ENCODE measurements at regions not wholly inside any gene's neighbourhood (a gene's known extent, or its start where the extent isn't known, plus 50 kb on each side); places are given as distances from the start of the nearest gene placed in this dataset.
"Not testable (repeated sequence)": the region's sequence is repeated elsewhere in the genome, so short reads cannot be mapped to it uniquely, and the experiment has no call there.

DNA sequence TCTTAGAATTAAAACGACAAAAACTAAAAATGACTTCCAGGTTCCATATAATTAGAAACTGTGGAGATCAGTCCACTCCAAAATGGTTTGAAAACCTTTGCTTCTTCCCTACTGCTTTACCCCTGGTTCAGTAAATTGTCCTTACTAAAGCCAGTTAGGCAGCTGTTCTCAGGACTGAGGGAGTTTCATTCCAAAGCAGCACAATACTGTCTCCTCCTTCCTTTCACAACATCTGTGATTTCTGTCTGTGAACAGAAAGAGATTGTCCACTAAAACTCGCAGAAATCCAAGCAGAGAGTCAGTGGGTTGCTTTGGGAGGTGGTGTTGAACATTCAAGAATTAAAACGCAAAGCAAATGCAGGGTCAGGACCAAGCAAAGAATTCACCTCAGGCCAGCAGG is 740.8 kb upstream of the ZNF608 start:
- DNase-seq: no peak

DNA sequence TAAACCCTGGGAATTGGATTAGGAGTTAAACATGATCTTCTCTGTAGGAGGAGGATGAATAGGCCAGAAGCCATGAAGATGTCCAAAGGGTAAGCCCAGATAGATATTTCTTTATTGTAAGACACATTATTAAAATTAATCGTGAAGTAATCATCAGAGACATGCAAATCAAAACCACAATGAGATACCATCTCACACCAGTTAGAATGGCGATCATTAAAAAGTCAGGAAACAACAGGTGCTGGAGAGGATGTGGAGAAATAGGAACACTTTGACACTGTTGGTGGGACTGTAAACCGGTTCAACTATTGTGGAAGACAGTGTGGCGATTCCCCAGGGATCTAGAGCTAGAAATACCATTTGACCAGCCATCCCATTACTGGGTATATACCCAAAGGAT is 741.2 kb upstream of the ZNF608 start:
- not testable (repeated sequence) for DNase-seq

GRCh38 chr5:125489146-125489545 is 742.7 kb upstream of the ZNF608 start:
- DNase-seq: no peak

GRCh38 chr5:125491986-125492492 is 745.6 kb upstream of the ZNF608 start:
- DNase-seq: no peak

- DNase-seq: no peak
Observed at GRCh38 chr5:125492977-125493376, 746.5 kb upstream of the ZNF608 start.

DNA sequence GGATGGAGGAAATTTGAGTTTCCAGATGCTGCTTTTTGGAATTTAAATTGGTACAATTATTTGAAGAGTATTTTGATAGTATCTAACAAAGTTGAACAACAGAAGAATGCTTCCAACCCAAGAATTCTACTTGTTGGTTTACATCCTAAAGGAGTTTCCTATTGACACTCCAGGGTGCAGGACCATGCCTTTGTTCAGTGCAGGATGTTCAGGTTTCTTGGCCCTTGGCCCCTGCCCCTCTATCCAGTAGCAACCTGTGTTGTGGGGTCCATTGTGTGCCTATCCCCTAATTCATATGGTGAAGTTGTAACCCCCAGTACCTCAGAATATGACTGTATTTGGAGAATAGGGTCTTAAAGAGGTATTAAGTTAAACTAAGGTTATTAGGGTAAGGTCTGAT is 750.0 kb upstream of the ZNF608 start:
- no peak for DNase-seq

DNA sequence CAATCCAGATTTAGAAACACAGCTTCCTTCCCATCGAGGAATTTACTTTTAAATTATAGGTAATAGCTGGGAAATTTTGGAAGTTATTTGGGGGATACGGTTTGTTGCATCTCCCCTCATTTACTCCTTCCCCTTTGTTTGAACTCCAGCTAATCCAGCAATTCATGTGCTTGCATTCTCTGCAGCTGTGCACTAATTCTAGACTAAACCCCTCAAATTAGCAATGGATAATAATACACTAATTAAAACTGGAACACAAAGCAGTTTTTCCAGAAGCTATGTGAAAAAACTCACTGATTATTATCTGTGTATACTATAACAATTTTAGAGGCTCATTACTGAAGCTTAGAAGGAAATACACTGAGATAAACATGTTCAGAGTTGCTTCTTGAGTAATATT is 751.2 kb upstream of the ZNF608 start:
- DNase-seq: no peak

DNA sequence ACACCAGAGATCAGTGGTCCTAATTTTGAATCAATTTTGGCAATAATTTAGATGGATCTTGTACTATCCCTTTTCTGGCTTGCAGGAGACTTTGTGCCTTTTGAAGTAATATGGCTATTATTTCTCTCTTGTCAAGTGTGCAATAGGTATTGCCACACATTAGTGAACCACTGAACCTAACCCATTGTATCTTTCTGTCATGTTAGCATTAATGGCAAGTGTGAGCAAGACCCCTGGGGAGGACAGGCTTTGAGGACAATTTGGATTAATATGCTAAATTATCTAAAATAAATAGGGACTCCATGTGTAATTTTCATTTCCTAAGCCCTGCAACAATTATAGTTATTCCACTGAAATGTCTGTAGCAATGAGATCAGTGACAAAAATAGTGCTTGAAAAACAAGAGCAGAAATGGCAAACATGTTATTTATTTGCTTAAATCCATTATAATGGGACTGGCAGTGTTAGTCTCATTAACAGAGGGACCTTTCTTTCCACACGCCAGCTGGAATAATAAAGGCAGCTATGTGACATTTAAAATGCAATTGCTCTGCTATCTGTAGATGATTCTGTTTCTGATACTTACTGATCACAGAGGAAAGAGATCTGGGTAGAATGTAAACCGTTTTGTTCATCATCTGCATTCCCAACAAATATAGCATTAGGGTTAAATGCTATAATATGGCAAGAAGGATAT is 753.3 kb upstream of the ZNF608 start:
- DNase-seq: peak; percentile 9

DNA sequence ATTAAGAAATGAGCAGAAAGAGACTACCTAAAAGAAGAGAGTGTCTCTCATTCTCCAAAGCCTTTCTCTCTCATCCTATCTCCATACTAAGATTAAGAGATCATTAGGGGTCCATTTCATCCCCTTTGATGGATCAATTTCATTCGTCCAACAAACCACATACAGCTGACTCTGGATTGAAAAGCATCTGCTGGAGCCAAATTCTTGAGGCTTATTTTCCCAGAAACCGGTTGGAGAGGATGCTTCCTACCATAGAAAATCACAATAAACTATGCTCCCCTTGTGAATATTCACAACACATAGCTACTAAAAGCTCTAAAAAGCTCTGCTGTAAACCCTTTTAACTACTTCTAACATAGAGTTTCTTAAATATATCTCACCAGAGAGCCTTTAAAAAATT is 755.0 kb upstream of the ZNF608 start:
- no peak for DNase-seq

DNA sequence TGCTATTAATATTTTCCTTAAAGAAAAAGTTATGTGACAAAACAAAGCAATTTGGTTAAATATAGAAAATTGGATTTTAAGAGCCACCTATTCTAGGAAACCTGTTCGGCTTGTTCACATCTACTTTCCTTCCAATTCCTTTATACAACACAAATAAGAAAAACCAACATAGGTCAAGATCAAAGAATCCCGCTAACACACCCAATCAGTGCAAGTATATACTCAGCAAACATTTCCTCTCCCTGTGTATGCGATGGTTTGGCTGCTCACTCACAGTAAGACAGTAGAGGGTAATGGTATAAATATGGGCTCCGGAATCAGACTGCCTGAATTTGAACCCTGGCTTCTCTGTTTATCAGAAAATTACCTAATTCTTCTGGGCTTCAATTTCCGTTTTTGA is 757.5 kb upstream of the ZNF608 start:
- DNase-seq: no peak

DNA sequence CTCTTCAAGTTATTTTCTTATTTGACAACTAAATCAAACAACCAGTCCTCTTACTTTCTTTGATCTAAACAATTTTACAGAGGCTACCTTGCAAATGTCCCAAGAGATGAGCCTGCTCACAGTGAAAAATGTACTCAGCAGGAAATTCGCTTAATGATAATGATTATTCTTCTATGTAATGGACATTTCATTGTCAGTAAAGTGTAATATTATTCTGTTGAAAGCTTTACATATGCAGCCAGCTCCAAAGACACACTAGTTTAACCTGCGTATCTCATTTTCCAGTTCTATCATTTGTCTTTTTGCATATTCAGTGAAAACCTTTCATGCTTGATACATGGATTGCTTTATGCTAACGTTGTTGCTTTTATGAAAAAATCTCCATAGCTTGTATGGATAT is 758.7 kb upstream of the ZNF608 start:
- no peak for DNase-seq

- DNase-seq: no peak
Observed at GRCh38 chr5:125506124-125506523, 759.7 kb upstream of the ZNF608 start.

DNA sequence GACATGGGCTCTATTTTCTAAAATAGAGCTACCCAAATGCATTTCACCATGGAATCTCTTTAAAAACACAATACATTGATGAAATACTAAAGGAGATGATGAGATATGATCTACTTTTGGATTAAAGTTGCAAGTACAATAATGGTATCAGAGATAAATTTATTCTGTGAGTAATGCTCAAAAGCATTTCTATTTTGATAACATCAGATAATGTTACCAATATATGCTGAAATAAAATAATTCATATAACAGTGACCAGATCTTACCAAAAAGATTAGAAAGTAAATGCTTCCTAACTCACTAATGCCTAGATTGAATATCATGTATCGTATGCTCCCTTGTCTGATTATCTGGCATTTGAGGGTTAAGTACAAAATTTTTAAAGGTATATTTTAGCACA is 761.8 kb upstream of the ZNF608 start:
- DNase-seq: no peak

DNA sequence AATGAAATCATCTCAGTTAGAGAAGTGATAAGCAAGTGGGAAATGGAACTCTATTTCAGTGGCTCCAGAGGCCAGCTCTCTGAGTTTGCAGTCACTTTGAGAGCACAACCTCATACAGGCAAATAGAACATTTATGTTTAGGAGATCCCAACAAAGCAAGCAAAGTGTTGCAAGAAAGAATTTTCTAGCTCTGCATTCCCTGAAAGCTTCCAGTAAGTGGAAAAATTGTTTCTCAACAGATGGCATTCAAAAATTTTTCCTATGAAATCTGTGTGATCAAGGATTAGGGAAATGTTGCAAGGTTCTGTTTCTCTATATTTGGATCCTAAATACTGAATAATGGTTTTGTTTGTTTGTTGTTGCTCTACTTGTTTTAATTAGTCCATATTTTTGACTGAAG is 764.2 kb upstream of the ZNF608 start:
- no peak for DNase-seq

GRCh38 chr5:125517973-125518550 is 771.6 kb upstream of the ZNF608 start:
- DNase-seq: no peak

DNA sequence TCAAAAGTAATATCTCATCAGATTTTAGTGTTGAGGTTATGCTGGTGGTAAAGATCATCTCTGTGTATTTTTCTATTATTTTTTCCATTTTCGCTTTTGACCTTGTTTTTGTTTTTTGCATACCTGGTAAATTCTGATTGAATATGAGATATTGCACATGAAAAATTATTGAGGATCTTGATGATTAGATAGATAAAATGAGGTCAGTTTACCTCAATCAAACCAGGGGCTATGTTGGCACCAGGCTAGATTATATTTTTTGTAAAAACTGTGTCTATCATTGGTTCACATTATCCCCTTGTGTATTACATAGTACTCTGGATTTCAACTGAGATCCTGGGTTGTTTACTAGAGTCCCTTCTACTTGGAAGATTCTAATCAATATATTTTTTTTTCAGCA is 774.9 kb upstream of the ZNF608 start:
- DNase-seq: no peak

DNA sequence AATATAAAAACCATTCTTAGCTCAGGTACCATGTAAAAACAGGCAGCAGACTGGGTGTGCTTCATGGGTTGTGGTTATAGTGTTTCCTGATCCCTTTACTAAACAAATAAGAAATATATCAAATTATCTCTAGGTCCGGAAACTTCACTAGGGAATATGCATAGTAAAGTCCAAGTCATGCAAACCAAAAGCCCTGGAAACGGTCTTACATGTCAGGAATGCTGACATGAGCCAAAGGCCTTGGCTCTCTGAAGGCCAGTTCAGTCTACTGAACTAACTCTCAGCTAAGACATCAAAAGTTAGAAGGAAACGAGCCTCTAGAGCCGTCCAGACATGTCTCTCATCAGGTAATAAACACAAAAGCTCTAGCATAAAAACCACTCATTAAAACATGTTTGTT is 778.9 kb upstream of the ZNF608 start:
- DNase-seq: no peak

DNA sequence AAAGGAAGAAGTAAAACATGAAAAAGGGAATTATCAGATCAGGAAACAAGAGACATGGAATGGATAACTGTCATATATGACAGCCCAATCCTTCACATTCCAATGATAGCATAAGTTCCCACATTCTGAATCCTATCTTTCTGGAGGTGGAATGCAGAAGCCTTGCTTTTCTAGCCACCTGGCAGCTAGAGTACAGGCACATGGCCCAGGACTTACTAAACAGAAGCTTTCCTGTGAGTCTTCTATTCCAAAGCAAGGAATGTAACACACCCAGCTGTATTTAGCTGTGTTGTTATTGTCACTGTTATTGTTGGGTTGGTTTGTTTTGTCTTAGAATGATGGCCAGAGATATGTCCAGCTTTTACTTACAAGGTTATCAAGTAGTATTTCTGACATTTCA is 780.5 kb upstream of the ZNF608 start:
- DNase-seq: no peak

DNA sequence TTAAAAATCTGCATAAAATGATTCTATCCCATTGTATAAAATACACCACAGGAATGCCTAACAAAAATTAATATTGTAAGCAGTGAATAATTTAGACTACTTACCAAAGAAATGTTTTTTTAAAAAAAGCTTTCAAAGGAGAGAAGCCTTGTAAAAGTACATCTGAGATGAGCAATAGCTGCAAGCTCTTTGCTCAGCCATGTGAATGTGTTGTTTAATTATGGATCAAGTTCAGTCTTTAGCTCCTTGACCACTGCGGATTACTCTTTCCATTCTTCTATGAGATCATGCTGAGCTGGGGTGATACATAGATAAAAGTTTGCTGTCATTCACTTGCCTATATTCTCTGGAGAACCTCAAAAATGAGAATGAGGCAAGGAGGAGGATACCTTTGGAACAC is 782.4 kb upstream of the ZNF608 start:
- no peak for DNase-seq

- DNase-seq: no peak
Observed at GRCh38 chr5:125530833-125531615, 784.6 kb upstream of the ZNF608 start.

DNA sequence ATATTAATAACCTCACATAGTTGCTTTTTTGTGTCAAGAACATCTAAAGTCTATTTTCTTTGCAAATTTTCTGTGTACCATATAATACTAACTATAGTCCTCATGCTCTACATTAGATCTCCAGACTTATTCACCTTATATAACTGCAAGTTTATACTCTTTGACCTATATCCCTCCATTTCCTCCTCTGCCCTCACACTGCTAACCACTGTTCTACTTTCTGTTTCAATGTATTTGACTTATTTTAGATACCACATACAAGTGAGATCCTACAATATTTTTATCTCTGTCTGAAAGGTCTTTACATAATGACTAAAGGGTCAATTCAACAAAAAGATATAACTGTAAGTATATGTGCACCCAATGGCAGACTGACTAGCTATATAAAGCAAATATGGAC is 789.7 kb upstream of the ZNF608 start:
- no peak for DNase-seq

DNA sequence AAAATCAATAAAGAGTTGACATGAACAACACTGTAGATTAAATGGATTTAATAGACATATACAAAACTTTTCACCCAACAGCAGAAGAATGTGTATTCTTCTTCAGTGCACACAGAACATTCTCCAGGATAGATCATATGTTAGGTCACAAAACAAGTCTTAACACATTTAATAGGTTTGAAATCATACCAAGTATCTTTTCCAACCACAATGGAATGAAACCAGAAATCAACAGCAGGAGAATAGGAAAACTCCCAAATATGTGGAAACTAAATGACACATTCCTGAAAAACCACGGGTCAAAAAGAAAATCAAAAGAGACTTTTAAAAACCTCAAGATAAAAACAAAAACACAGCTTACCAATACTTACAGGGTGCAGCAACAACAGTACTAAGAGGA is 790.1 kb upstream of the ZNF608 start:
- DNase-seq: no peak

GRCh38 chr5:125537661-125538060 is 791.2 kb upstream of the ZNF608 start:
- DNase-seq: no peak

GRCh38 chr5:125538469-125538868 is 792.0 kb upstream of the ZNF608 start:
- DNase-seq: no peak
